ENCODE measurements at regions not wholly inside any gene's neighbourhood (a gene's known extent, or its start where the extent isn't known, plus 50 kb on each side); places are given as distances from the start of the nearest gene placed in this dataset.

- no peaks in the 10 kb centered on the region for H3K27me3 ChIP-seq (ENCODE audit: control insufficient read depth, insufficient read depth, low read length)
- no peak for DNase-seq
- WGBS (ENCODE audit: insufficient coverage, low lambda C conversion rate) = no CpG with 5 or more reads among the region's 2 CpGs
These were observed 64.0 kb upstream of the STX18 start for GRCh38 chr4:4605849-4606248.

GRCh38 chr4:4603592-4603991 lies 61.7 kb upstream of the STX18 start:
- no peak for DNase-seq
- Histone ChIP-seq H3K4me1 (ENCODE audit: control insufficient read depth, insufficient read depth, low read length) (no peaks in the 10 kb centered on the region), H3K4me3 (ENCODE audit: low read length) (no peak overlapping the region), H3K27ac (ENCODE audit: low read length) (no peak overlapping the region), H3K9me3 (ENCODE audit: control insufficient read depth, low read depth, low read length) (no peaks in the 10 kb centered on the region), H3K36me3 (ENCODE audit: control insufficient read depth, insufficient read depth, low read length) (no peaks in the 10 kb centered on the region), H3K27me3 (ENCODE audit: control insufficient read depth, insufficient read depth, low read length) (no peaks in the 10 kb centered on the region)
- WGBS (ENCODE audit: insufficient coverage, low lambda C conversion rate) = 80% methylated on average over 2 of the region's 5 CpGs

More at GRCh38 chr4:4605849-4606248, 64.0 kb upstream of the STX18 start:
- Histone ChIP-seq H3K4me3 (ENCODE audit: low read length) (no peak overlapping the region), H3K9me3 (ENCODE audit: control insufficient read depth, low read depth, low read length) (no peaks in the 10 kb centered on the region), H3K27ac (ENCODE audit: low read length) (no peak overlapping the region), H3K36me3 (ENCODE audit: control insufficient read depth, insufficient read depth, low read length) (no peaks in the 10 kb centered on the region), H3K4me1 (ENCODE audit: control insufficient read depth, insufficient read depth, low read length) (no peaks in the 10 kb centered on the region)

GRCh38 chr4:4603067-4603466 lies 61.2 kb upstream of the STX18 start:
- Histone ChIP-seq H3K4me1 (ENCODE audit: control insufficient read depth, insufficient read depth, low read length) (no peaks in the 10 kb centered on the region), H3K4me3 (ENCODE audit: low read length) (no peak overlapping the region), H3K27me3 (ENCODE audit: control insufficient read depth, insufficient read depth, low read length) (no peaks in the 10 kb centered on the region), H3K9me3 (ENCODE audit: control insufficient read depth, low read depth, low read length) (no peaks in the 10 kb centered on the region), H3K36me3 (ENCODE audit: control insufficient read depth, insufficient read depth, low read length) (no peaks in the 10 kb centered on the region), H3K27ac (ENCODE audit: low read length) (no peak overlapping the region)
- no peak for DNase-seq
- no CpG with 5 or more reads among the region's 4 CpGs for WGBS (ENCODE audit: insufficient coverage, low lambda C conversion rate)

- H3K27ac ChIP-seq (ENCODE audit: low read length) = no peak overlapping the region
- H3K4me3 ChIP-seq (ENCODE audit: low read length) = no peak overlapping the region
- H3K9me3 ChIP-seq (ENCODE audit: control insufficient read depth, low read depth, low read length) = no peaks in the 10 kb centered on the region
- no peaks in the 10 kb centered on the region for H3K4me1 ChIP-seq (ENCODE audit: control insufficient read depth, insufficient read depth, low read length)
- no peaks in the 10 kb centered on the region for H3K36me3 ChIP-seq (ENCODE audit: control insufficient read depth, insufficient read depth, low read length)
- no CpG with 5 or more reads among the region's 2 CpGs for WGBS (ENCODE audit: insufficient coverage, low lambda C conversion rate)
- no peaks in the 10 kb centered on the region for H3K27me3 ChIP-seq (ENCODE audit: control insufficient read depth, insufficient read depth, low read length)
- DNase-seq = no peak
These were observed 60.6 kb upstream of the STX18 start for GRCh38 chr4:4602468-4602867.

- Histone ChIP-seq H3K4me1 (ENCODE audit: control insufficient read depth, insufficient read depth, low read length) (no peaks in the 10 kb centered on the region), H3K4me3 (ENCODE audit: low read length) (no peak overlapping the region), H3K27ac (ENCODE audit: low read length) (no peak overlapping the region), H3K9me3 (ENCODE audit: control insufficient read depth, low read depth, low read length) (no peaks in the 10 kb centered on the region), H3K27me3 (ENCODE audit: control insufficient read depth, insufficient read depth, low read length) (no peaks in the 10 kb centered on the region), H3K36me3 (ENCODE audit: control insufficient read depth, insufficient read depth, low read length) (no peaks in the 10 kb centered on the region)
- no peak for DNase-seq
- no CpG with 5 or more reads among the region's 13 CpGs for WGBS (ENCODE audit: insufficient coverage, low lambda C conversion rate)
These were observed 60.0 kb upstream of the STX18 start for GRCh38 chr4:4601803-4602369.

GRCh38 chr4:4599481-4600275 lies 57.8 kb upstream of the STX18 start:
- DNase-seq = no peak
- WGBS (ENCODE audit: insufficient coverage, low lambda C conversion rate) = no CpG with 5 or more reads among the region's 8 CpGs
- H3K4me1 ChIP-seq (ENCODE audit: control insufficient read depth, insufficient read depth, low read length) = no peaks in the 10 kb centered on the region
- peaks cover 2% of the 10 kb centered on the region for H3K36me3 ChIP-seq (ENCODE audit: control insufficient read depth, insufficient read depth, low read length)
- H3K27ac ChIP-seq (ENCODE audit: low read length) = no peak overlapping the region
- H3K4me3 ChIP-seq (ENCODE audit: low read length) = no peak overlapping the region
- no peaks in the 10 kb centered on the region for H3K9me3 ChIP-seq (ENCODE audit: control insufficient read depth, low read depth, low read length)
- H3K27me3 ChIP-seq (ENCODE audit: control insufficient read depth, insufficient read depth, low read length) = no peaks in the 10 kb centered on the region

- DNase-seq = no peak
- no peaks in the 10 kb centered on the region for H3K27me3 ChIP-seq (ENCODE audit: control insufficient read depth, insufficient read depth, low read length)
- H3K4me3 ChIP-seq (ENCODE audit: low read length) = no peak overlapping the region
- H3K27ac ChIP-seq (ENCODE audit: low read length) = no peak overlapping the region
- H3K36me3 ChIP-seq (ENCODE audit: control insufficient read depth, insufficient read depth, low read length) = peaks cover 2% of the 10 kb centered on the region
- WGBS (ENCODE audit: insufficient coverage, low lambda C conversion rate) = no CpG with 5 or more reads among the region's 9 CpGs
- H3K4me1 ChIP-seq (ENCODE audit: control insufficient read depth, insufficient read depth, low read length) = no peaks in the 10 kb centered on the region
- no peaks in the 10 kb centered on the region for H3K9me3 ChIP-seq (ENCODE audit: control insufficient read depth, low read depth, low read length)
These were observed 57.1 kb upstream of the STX18 start for GRCh38 chr4:4598851-4599411.

- Histone ChIP-seq H3K9me3 (ENCODE audit: control insufficient read depth, low read depth, low read length) (no peaks in the 10 kb centered on the region), H3K27me3 (ENCODE audit: control insufficient read depth, insufficient read depth, low read length) (no peaks in the 10 kb centered on the region), H3K4me3 (ENCODE audit: low read length) (no peak overlapping the region), H3K27ac (ENCODE audit: low read length) (no peak overlapping the region), H3K36me3 (ENCODE audit: control insufficient read depth, insufficient read depth, low read length) (peaks cover 2% of the 10 kb centered on the region), H3K4me1 (ENCODE audit: control insufficient read depth, insufficient read depth, low read length) (no peaks in the 10 kb centered on the region)
- no CpG with 5 or more reads among the region's 3 CpGs for WGBS (ENCODE audit: insufficient coverage, low lambda C conversion rate)
- DNase-seq = no peak
These were observed 54.9 kb upstream of the STX18 start for GRCh38 chr4:4596720-4597119.

- H3K4me3 ChIP-seq (ENCODE audit: low read length) = no peak overlapping the region
- no peak overlapping the region for H3K27ac ChIP-seq (ENCODE audit: low read length)
- no peak for DNase-seq
- H3K9me3 ChIP-seq (ENCODE audit: control insufficient read depth, low read depth, low read length) = no peaks in the 10 kb centered on the region
- peaks cover 2% of the 10 kb centered on the region for H3K36me3 ChIP-seq (ENCODE audit: control insufficient read depth, insufficient read depth, low read length)
- H3K4me1 ChIP-seq (ENCODE audit: control insufficient read depth, insufficient read depth, low read length) = no peaks in the 10 kb centered on the region
- no CpG with 5 or more reads among the region's 1 CpG for WGBS (ENCODE audit: insufficient coverage, low lambda C conversion rate)
- H3K27me3 ChIP-seq (ENCODE audit: control insufficient read depth, insufficient read depth, low read length) = no peaks in the 10 kb centered on the region
These were observed 53.4 kb upstream of the STX18 start for GRCh38 chr4:4595252-4595651.

GRCh38 chr4:4594285-4594920 lies 52.6 kb upstream of the STX18 start:
- Histone ChIP-seq H3K27ac (ENCODE audit: low read length) (no peak overlapping the region), H3K36me3 (ENCODE audit: control insufficient read depth, insufficient read depth, low read length) (peaks cover 2% of the 10 kb centered on the region), H3K4me3 (ENCODE audit: low read length) (no peak overlapping the region), H3K4me1 (ENCODE audit: control insufficient read depth, insufficient read depth, low read length) (no peaks in the 10 kb centered on the region), H3K27me3 (ENCODE audit: control insufficient read depth, insufficient read depth, low read length) (no peaks in the 10 kb centered on the region), H3K9me3 (ENCODE audit: control insufficient read depth, low read depth, low read length) (no peaks in the 10 kb centered on the region)
- 87% methylated on average over 5 of the region's 6 CpGs for WGBS (ENCODE audit: insufficient coverage, low lambda C conversion rate)
- no peak for DNase-seq

Measured in large intestine (tissue), 3 donors.